Uterus (tissue), 2 donors: ENCODE measurements at regions not wholly inside any gene's neighbourhood (a gene's known extent, or its start where the extent isn't known, plus 50 kb on each side); places are given as distances from the start of the nearest gene placed in this dataset.

Experiments
- POLR2A ChIP-seq, 2 donors: fragments of 450-650 bp; IDR thresholded peaks; one replicate each; pipeline ENCODE4 v1.6.1; 2016; ENCODE audit warnings: antibody characterized with exemption in 2 of 2, mild to moderate bottlenecking in 1 of 2, moderate library complexity in 1 of 2
- TF ChIP-seq, protein P1 (sequence below), 4 experiments: fragments of 200-600 bp in 2 of 4; fragments of 450-650 bp in 2 of 4; sonication (generic) in 2 of 4; IDR thresholded peaks; one replicate each; pipeline ENCODE4 v1.5.1; 2016 to 2019; ENCODE audit warnings: antibody characterized with exemption in 4 of 4, mild to moderate bottlenecking in 2 of 4, moderate library complexity in 1 of 4

DNA sequence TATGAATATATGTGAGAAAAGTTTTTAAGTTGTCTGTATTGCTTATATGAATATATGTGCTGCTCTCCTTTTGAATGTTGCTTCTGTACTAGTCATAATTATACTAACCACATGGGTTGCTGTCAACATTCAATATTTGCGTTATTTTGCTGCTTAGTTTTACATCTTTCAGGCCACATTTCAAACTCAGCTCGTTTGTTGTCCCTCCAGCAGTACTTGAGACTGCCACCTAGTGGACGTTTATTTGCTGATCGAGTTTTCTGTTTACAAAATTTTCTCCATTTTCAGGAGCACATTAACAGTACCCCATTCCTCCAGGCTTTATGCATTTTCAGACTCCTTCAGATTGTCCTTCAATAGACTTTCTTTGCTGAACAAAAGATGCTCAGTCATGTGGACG lies 75.8 kb downstream of the NUDT11 start:
- TF ChIP-seq, protein P1, sequence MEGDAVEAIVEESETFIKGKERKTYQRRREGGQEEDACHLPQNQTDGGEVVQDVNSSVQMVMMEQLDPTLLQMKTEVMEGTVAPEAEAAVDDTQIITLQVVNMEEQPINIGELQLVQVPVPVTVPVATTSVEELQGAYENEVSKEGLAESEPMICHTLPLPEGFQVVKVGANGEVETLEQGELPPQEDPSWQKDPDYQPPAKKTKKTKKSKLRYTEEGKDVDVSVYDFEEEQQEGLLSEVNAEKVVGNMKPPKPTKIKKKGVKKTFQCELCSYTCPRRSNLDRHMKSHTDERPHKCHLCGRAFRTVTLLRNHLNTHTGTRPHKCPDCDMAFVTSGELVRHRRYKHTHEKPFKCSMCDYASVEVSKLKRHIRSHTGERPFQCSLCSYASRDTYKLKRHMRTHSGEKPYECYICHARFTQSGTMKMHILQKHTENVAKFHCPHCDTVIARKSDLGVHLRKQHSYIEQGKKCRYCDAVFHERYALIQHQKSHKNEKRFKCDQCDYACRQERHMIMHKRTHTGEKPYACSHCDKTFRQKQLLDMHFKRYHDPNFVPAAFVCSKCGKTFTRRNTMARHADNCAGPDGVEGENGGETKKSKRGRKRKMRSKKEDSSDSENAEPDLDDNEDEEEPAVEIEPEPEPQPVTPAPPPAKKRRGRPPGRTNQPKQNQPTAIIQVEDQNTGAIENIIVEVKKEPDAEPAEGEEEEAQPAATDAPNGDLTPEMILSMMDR (IDR thresholded peaks at IDR 0.05) = peak; percentile 37 to 71 (median 48)
- TF ChIP-seq POLR2A (IDR thresholded peaks at IDR 0.05) = no peak
